ENCODE measurements at regions not wholly inside any gene's neighbourhood (a gene's known extent, or its start where the extent isn't known, plus 50 kb on each side); places are given as distances from the start of the nearest gene placed in this dataset.
"Not testable (repeated sequence)": the region's sequence is repeated elsewhere in the genome, so short reads cannot be mapped to it uniquely, and the experiment has no call there.

- Histone ChIP-seq H3K4me1 (no peaks in the 10 kb centered on the region), H3K27ac (no peak overlapping the region), H3K36me3 (ENCODE audit: low read depth, missing control alignments) (no peaks in the 10 kb centered on the region), H3K27me3 (no peaks in the 10 kb centered on the region), H3K4me3 (no peak overlapping the region), H3K9me3 (no peaks in the 10 kb centered on the region)
- TF ChIP-seq, protein P1, sequence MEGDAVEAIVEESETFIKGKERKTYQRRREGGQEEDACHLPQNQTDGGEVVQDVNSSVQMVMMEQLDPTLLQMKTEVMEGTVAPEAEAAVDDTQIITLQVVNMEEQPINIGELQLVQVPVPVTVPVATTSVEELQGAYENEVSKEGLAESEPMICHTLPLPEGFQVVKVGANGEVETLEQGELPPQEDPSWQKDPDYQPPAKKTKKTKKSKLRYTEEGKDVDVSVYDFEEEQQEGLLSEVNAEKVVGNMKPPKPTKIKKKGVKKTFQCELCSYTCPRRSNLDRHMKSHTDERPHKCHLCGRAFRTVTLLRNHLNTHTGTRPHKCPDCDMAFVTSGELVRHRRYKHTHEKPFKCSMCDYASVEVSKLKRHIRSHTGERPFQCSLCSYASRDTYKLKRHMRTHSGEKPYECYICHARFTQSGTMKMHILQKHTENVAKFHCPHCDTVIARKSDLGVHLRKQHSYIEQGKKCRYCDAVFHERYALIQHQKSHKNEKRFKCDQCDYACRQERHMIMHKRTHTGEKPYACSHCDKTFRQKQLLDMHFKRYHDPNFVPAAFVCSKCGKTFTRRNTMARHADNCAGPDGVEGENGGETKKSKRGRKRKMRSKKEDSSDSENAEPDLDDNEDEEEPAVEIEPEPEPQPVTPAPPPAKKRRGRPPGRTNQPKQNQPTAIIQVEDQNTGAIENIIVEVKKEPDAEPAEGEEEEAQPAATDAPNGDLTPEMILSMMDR (IDR thresholded peaks at IDR 0.05), result no peak
- no peak for TF ChIP-seq POLR2A (IDR thresholded peaks at IDR 0.05)
- DNase-seq, result no peak
- 55 to 59% methylated on average over 4 of the region's 4 CpGs for WGBS, 2 donors
- intact Hi-C loops (cut with DNase I; ENCODE audit: low total_unique reads), result no loop called here
Observed at GRCh38 chr7:4486907-4487306, 195.2 kb upstream of the FOXK1 start.

- H3K27ac ChIP-seq; H3K4me3 ChIP-seq; intact Hi-C loops (cut with DNase I; ENCODE audit: low total_unique reads); H3K4me1 ChIP-seq; H3K36me3 ChIP-seq (ENCODE audit: low read depth, missing control alignments); DNase-seq; H3K27me3 ChIP-seq; H3K9me3 ChIP-seq: not testable (repeated sequence)
- WGBS, 2 donors, result 90% methylated on average over 24 of the region's 30 CpGs; no CpG with 5 or more reads in 1 of the 2 donors
Observed at GRCh38 chr7:4496911-4497310, 185.2 kb upstream of the FOXK1 start.

- TF ChIP-seq POLR2A (IDR thresholded peaks at IDR 0.05), result no peak
- no peaks in the 10 kb centered on the region for H3K36me3 ChIP-seq (ENCODE audit: low read depth, missing control alignments)
- H3K4me3 ChIP-seq, result no peak overlapping the region
- no peak overlapping the region for H3K27ac ChIP-seq
- intact Hi-C loops (cut with DNase I; ENCODE audit: low total_unique reads), result no loop called here
- WGBS, 2 donors, result 88% methylated on average over 10 of the region's 10 CpGs
- no peaks in the 10 kb centered on the region for H3K4me1 ChIP-seq
- DNase-seq, result no peak
- H3K27me3 ChIP-seq, result no peaks in the 10 kb centered on the region
- no peaks in the 10 kb centered on the region for H3K9me3 ChIP-seq
Observed at GRCh38 chr7:4500812-4501211, 181.3 kb upstream of the FOXK1 start.

DNA sequence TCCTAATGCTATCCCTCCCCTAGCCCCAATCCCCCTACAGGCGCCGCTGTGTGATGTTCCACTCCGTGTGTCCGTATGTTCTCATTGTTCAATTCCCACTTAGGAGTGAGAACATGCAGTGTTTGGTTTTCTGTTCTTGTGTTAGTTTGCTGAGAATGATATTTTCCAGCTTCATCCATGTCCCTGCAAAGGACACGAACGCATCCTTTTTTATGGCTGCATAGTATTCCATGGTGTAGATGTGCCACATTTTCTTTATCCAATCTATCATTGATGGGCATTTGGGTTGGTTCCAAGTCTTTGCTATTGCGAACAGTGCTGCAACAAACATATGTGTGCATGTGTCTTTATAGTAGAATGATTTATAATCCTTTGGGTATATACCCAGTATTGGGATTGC, 174.2 kb upstream of the FOXK1 start:
- H3K4me3 ChIP-seq; H3K27me3 ChIP-seq; H3K9me3 ChIP-seq; intact Hi-C loops (cut with DNase I; ENCODE audit: low total_unique reads); DNase-seq; H3K4me1 ChIP-seq; H3K36me3 ChIP-seq (ENCODE audit: low read depth, missing control alignments); H3K27ac ChIP-seq: not testable (repeated sequence)
- WGBS, 2 donors, result 79 to 88% methylated on average over 7 of the region's 7 CpGs

DNA sequence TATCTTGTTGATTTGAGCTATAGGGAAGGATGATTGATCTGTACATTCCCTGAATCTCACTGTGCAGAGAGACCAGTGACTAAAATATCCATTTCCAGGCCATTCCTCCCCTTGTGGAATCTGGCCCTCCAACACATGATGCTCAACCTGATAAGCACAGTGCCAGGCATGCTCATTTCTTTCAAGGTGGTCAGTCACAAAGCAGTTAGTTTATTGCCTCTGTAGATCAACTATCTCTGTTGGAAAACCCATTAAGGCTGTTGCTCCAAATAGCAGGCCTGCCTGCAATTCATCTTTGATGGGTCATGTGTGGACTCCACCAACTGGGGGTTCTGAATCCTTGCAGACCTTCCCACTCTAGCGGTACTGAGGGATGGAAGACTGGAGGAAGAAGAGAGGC, 168.6 kb upstream of the FOXK1 start:
- no peaks in the 10 kb centered on the region for H3K4me1 ChIP-seq
- no peaks in the 10 kb centered on the region for H3K36me3 ChIP-seq (ENCODE audit: low read depth, missing control alignments)
- no peak overlapping the region for H3K27ac ChIP-seq
- intact Hi-C loops (cut with DNase I; ENCODE audit: low total_unique reads), result no loop called here
- WGBS, 2 donors, result 92 to 100% methylated on average over 1 of the region's 1 CpG
- H3K27me3 ChIP-seq, result no peaks in the 10 kb centered on the region
- no peak for TF ChIP-seq POLR2A (IDR thresholded peaks at IDR 0.05)
- TF ChIP-seq, protein P1 (IDR thresholded peaks at IDR 0.05), result no peak
- DNase-seq, result no peak
- H3K9me3 ChIP-seq, result no peaks in the 10 kb centered on the region
- H3K4me3 ChIP-seq, result no peak overlapping the region

DNA sequence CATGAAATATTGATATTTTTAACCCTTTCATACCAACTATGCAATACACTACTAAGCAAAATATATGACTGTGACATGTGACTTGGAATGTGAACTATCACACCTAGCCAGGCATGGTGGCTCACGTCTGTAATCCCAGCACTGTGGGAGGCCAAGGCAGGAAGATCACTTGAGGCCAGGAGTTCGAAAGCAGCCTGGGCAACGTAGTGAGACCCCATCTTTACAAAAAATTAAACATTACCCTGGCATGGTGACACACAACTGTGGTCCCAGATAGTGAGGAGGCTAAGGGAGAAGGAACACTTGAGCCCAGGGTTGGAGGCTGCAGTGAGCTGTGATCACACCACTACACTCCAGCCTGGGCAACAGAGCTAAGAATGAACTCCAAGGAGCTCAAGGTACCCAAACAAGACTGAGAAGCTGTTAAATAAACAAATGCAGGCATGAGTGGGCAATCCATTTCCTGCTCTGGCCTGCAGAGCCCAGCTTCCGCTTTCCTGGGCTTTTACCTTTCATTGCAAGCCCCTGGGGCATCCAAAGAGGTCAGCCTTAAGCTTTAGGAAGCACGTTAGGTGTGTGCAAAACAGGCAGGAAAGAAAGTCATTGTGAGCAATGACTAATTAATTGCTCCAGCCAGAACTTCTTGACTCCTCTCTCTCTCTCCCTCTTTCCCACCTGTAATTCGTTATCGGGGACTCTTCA, 162.1 kb upstream of the FOXK1 start:
- no peak overlapping the region for H3K4me3 ChIP-seq
- no peak for TF ChIP-seq POLR2A (IDR thresholded peaks at IDR 0.05)
- TF ChIP-seq, protein P1 (IDR thresholded peaks at IDR 0.05), result no peak
- no peaks in the 10 kb centered on the region for H3K27me3 ChIP-seq
- intact Hi-C loops (cut with DNase I; ENCODE audit: low total_unique reads), result no loop called here
- no peak for DNase-seq
- H3K36me3 ChIP-seq (ENCODE audit: low read depth, missing control alignments), result no peaks in the 10 kb centered on the region
- H3K4me1 ChIP-seq, result no peaks in the 10 kb centered on the region
- no peaks in the 10 kb centered on the region for H3K9me3 ChIP-seq
- no peak overlapping the region for H3K27ac ChIP-seq
- 73 to 84% methylated on average over 7 of the region's 7 CpGs for WGBS, 2 donors
